ENCODE measurements at regions not wholly inside any gene's neighbourhood (a gene's known extent, or its start where the extent isn't known, plus 50 kb on each side); places are given as distances from the start of the nearest gene placed in this dataset.

- TF ChIP-seq CTCF (IDR thresholded peaks at IDR 0.05): no peak
- TF ChIP-seq POLR2A (IDR thresholded peaks at IDR 0.05): no peak
- DNase-seq (ENCODE audit: low spot score in 2 of 2): no peak
- 63 to 78% methylated on average over 6 of the region's 6 CpGs for WGBS, 2 donors
- intact Hi-C loops (cut with DNase I; ENCODE audit: low total_unique reads): no loop called here
- no peak overlapping the region for H3K4me3 ChIP-seq (ENCODE audit: low read depth, poor library complexity, severe bottlenecking)
Observed at GRCh38 chr12:116650585-116651087, 87.2 kb downstream of the SPRING1 start.

- no peak overlapping the region for H3K4me3 ChIP-seq (ENCODE audit: low read depth, poor library complexity, severe bottlenecking)
- TF ChIP-seq POLR2A (IDR thresholded peaks at IDR 0.05) (no peak), CTCF (IDR thresholded peaks at IDR 0.05) (no peak)
- 93% methylated on average over 2 of the region's 2 CpGs for WGBS, 2 donors
- no peak for DNase-seq (ENCODE audit: low spot score in 2 of 2)
- intact Hi-C loops (cut with DNase I; ENCODE audit: low total_unique reads): no loop called here
Observed at GRCh38 chr12:116650062-116650461, 87.8 kb downstream of the SPRING1 start.

GRCh38 chr12:116647813-116648212 is 88.6 kb downstream of the MAP1LC3B2 start:
- WGBS, 2 donors: 51% methylated on average over 4 of the region's 4 CpGs
- no peak for DNase-seq (ENCODE audit: low spot score in 2 of 2)
- intact Hi-C loops (cut with DNase I; ENCODE audit: low total_unique reads): no loop called here
- TF ChIP-seq CTCF (IDR thresholded peaks at IDR 0.05) (no peak), POLR2A (IDR thresholded peaks at IDR 0.05) (no peak)
- no peak overlapping the region for H3K4me3 ChIP-seq (ENCODE audit: low read depth, poor library complexity, severe bottlenecking)

- no peak for TF ChIP-seq CTCF (IDR thresholded peaks at IDR 0.05)
- no peak for TF ChIP-seq POLR2A (IDR thresholded peaks at IDR 0.05)
- intact Hi-C loops (cut with DNase I; ENCODE audit: low total_unique reads): no loop called here
- H3K4me3 ChIP-seq (ENCODE audit: low read depth, poor library complexity, severe bottlenecking): no peak overlapping the region
- no peak for DNase-seq (ENCODE audit: low spot score in 2 of 2)
Observed at GRCh38 chr12:116646901-116647300, 87.7 kb downstream of the MAP1LC3B2 start.

- 99% methylated on average over 3 of the region's 3 CpGs for WGBS, 2 donors
- intact Hi-C loops (cut with DNase I; ENCODE audit: low total_unique reads): no loop called here
- TF ChIP-seq CTCF (IDR thresholded peaks at IDR 0.05) (no peak), POLR2A (IDR thresholded peaks at IDR 0.05) (no peak)
- no peak overlapping the region for H3K4me3 ChIP-seq (ENCODE audit: low read depth, poor library complexity, severe bottlenecking)
- DNase-seq (ENCODE audit: low spot score in 2 of 2): no peak
Observed at GRCh38 chr12:116644806-116645205, 85.6 kb downstream of the MAP1LC3B2 start.

GRCh38 chr12:116642683-116643082 is 83.5 kb downstream of the MAP1LC3B2 start:
- no peak for DNase-seq (ENCODE audit: low spot score in 2 of 2)
- no peak overlapping the region for H3K4me3 ChIP-seq (ENCODE audit: low read depth, poor library complexity, severe bottlenecking)
- WGBS, 2 donors: 72 to 75% methylated on average over 2 of the region's 2 CpGs
- TF ChIP-seq CTCF (IDR thresholded peaks at IDR 0.05) (no peak), POLR2A (IDR thresholded peaks at IDR 0.05) (no peak)
- intact Hi-C loops (cut with DNase I; ENCODE audit: low total_unique reads): no loop called here

Data from lower leg skin (tissue), 4 donors.